ENCODE measurements at regions not wholly inside any gene's neighbourhood (a gene's known extent, or its start where the extent isn't known, plus 50 kb on each side); places are given as distances from the start of the nearest gene placed in this dataset.

GRCh38 chr2:105607920-105608504 is 136.7 kb upstream of the NCK2 start:
- TF ChIP-seq CTCF (IDR thresholded peaks at IDR 0.05) = no peak
- no peak for TF ChIP-seq POLR2A (IDR thresholded peaks at IDR 0.05)
